ENCODE measurements at regions not wholly inside any gene's neighbourhood (a gene's known extent, or its start where the extent isn't known, plus 50 kb on each side); places are given as distances from the start of the nearest gene placed in this dataset.

- Histone ChIP-seq H3K4me3 (ENCODE audit: low read length) (no peak overlapping the region), H4K20me1 (ENCODE audit: insufficient read depth) (no peaks in the 10 kb centered on the region), H3K27me3 (ENCODE audit: insufficient read depth, low read depth, low read length) (no peaks in the 10 kb centered on the region), H3K27ac (ENCODE audit: low read length) (no peak overlapping the region), H3K36me3 (ENCODE audit: insufficient read depth, low read length) (no peaks in the 10 kb centered on the region), H3F3A (ENCODE audit: insufficient read depth, low read length, poor library complexity, severe bottlenecking) (no peaks in the 10 kb centered on the region), H3K4me2 (ENCODE audit: low read length) (no peak overlapping the region), H3K9ac (ENCODE audit: low read length) (no peak overlapping the region), H3K79me2 (replicated peaks; ENCODE audit: insufficient read depth, low read length) (no peaks in the 10 kb centered on the region), H2AFZ (ENCODE audit: low read depth, low read length) (no peak overlapping the region), H3K9me3 (ENCODE audit: low read length) (no peaks in the 10 kb centered on the region), H3K9me2 (ENCODE audit: insufficient read depth, low read length) (no peaks in the 10 kb centered on the region)
- no peak for TF ChIP-seq POLR2AphosphoS5 (IDR thresholded peaks at IDR 0.05)
- no peak for TF ChIP-seq SMC3 (conservative IDR thresholded peaks at IDR 0.05; ENCODE audit: poor library complexity)
- TF ChIP-seq, protein P1, sequence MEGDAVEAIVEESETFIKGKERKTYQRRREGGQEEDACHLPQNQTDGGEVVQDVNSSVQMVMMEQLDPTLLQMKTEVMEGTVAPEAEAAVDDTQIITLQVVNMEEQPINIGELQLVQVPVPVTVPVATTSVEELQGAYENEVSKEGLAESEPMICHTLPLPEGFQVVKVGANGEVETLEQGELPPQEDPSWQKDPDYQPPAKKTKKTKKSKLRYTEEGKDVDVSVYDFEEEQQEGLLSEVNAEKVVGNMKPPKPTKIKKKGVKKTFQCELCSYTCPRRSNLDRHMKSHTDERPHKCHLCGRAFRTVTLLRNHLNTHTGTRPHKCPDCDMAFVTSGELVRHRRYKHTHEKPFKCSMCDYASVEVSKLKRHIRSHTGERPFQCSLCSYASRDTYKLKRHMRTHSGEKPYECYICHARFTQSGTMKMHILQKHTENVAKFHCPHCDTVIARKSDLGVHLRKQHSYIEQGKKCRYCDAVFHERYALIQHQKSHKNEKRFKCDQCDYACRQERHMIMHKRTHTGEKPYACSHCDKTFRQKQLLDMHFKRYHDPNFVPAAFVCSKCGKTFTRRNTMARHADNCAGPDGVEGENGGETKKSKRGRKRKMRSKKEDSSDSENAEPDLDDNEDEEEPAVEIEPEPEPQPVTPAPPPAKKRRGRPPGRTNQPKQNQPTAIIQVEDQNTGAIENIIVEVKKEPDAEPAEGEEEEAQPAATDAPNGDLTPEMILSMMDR (IDR thresholded peaks at IDR 0.05; ENCODE audit: poor library complexity, severe bottlenecking): no peak
- TF ChIP-seq RAD21 (conservative IDR thresholded peaks at IDR 0.05): no peak
- no peak for TF ChIP-seq REST (IDR thresholded peaks at IDR 0.05; ENCODE audit: borderline replicate concordance)
- TF ChIP-seq TAF1 (IDR thresholded peaks at IDR 0.05; ENCODE audit: low read depth): no peak
Measured at GRCh38 chr17:13977837-13978236, 91.5 kb upstream of the COX10 start.

DNA sequence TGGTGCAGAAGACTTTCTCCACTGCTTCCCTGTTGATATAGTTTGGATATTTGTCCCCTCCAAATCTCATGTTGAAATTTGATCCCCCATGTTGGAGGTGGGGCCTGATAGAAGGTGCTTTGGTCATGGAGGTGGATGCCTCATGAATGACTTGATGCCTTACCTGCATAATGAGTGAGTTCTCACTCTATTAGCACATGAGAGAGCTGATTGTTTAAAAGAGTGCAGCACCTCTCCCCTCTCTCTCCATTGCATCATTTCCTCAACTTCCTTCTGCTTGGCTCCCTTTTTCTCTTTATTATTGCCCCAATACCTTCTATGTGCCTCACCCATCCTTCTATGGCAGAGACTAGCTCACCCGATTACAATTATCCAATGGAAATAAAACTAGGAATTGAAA lies 90.8 kb upstream of the COX10 start:
- Histone ChIP-seq H3K36me3 (ENCODE audit: insufficient read depth, low read length) (no peaks in the 10 kb centered on the region), H3F3A (ENCODE audit: insufficient read depth, low read length, poor library complexity, severe bottlenecking) (no peaks in the 10 kb centered on the region), H2AFZ (ENCODE audit: low read depth, low read length) (no peak overlapping the region), H3K9me2 (ENCODE audit: insufficient read depth, low read length) (no peaks in the 10 kb centered on the region), H3K9me3 (ENCODE audit: low read length) (no peaks in the 10 kb centered on the region), H3K27ac (ENCODE audit: low read length) (no peak overlapping the region), H3K27me3 (ENCODE audit: insufficient read depth, low read depth, low read length) (no peaks in the 10 kb centered on the region), H3K79me2 (replicated peaks; ENCODE audit: insufficient read depth, low read length) (no peaks in the 10 kb centered on the region), H3K4me2 (ENCODE audit: low read length) (no peak overlapping the region), H4K20me1 (ENCODE audit: insufficient read depth) (no peaks in the 10 kb centered on the region), H3K9ac (ENCODE audit: low read length) (no peak overlapping the region), H3K4me3 (ENCODE audit: low read length) (no peak overlapping the region)
- TF ChIP-seq EZH2 (IDR thresholded peaks at IDR 0.05; ENCODE audit: borderline replicate concordance, insufficient read depth, low read length, poor library complexity, severe bottlenecking): no peak
- TF ChIP-seq EP300 (conservative IDR thresholded peaks at IDR 0.05; ENCODE audit: poor library complexity, severe bottlenecking): no peak
- no peak for TF ChIP-seq POLR2AphosphoS5 (IDR thresholded peaks at IDR 0.05)
- no peak for TF ChIP-seq TAF1 (IDR thresholded peaks at IDR 0.05; ENCODE audit: low read depth)
- TF ChIP-seq MXI1 (conservative IDR thresholded peaks at IDR 0.05; ENCODE audit: poor library complexity, severe bottlenecking): no peak
- TF ChIP-seq REST (IDR thresholded peaks at IDR 0.05; ENCODE audit: borderline replicate concordance): no peak
- no peak for TF ChIP-seq RAD21 (conservative IDR thresholded peaks at IDR 0.05)
- no peak for TF ChIP-seq SMC3 (conservative IDR thresholded peaks at IDR 0.05; ENCODE audit: poor library complexity)
- TF ChIP-seq, protein P1 (IDR thresholded peaks at IDR 0.05; ENCODE audit: poor library complexity, severe bottlenecking): no peak
